ENCODE measurements at regions not wholly inside any gene's neighbourhood (a gene's known extent, or its start where the extent isn't known, plus 50 kb on each side); places are given as distances from the start of the nearest gene placed in this dataset.

DNA sequence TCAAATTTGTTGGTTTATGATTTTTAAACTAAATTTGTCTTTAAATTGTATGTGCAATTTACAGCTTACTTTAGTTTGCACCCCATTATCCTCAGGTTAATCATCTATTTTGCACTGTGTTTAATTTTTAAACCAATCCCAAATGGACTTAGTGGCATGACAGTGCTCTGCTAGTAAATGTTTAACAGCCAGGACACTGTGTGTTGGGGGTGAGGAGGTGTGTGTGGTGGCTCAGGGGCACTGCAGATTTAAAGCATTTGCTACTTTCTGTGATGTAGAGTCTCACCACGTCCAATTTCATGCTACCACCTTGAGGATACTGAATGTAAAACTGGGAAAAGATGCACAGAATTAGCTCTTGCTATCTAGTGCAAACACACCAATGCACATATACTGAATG lies 225.7 kb downstream of the HAO1 start:
- TF ChIP-seq EZH2 (optimal IDR thresholded peaks at IDR 0.05; ENCODE audit: low read depth, low read length), result no peak
- TF ChIP-seq EZH2phosphoT487 (IDR thresholded peaks at IDR 0.05; ENCODE audit: low read length), result no peak
- TF ChIP-seq, protein P1, sequence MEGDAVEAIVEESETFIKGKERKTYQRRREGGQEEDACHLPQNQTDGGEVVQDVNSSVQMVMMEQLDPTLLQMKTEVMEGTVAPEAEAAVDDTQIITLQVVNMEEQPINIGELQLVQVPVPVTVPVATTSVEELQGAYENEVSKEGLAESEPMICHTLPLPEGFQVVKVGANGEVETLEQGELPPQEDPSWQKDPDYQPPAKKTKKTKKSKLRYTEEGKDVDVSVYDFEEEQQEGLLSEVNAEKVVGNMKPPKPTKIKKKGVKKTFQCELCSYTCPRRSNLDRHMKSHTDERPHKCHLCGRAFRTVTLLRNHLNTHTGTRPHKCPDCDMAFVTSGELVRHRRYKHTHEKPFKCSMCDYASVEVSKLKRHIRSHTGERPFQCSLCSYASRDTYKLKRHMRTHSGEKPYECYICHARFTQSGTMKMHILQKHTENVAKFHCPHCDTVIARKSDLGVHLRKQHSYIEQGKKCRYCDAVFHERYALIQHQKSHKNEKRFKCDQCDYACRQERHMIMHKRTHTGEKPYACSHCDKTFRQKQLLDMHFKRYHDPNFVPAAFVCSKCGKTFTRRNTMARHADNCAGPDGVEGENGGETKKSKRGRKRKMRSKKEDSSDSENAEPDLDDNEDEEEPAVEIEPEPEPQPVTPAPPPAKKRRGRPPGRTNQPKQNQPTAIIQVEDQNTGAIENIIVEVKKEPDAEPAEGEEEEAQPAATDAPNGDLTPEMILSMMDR (IDR thresholded peaks at IDR 0.05; ENCODE audit: low read length), result no peak
- no peak for DNase-seq
- H3K79me2 ChIP-seq (ENCODE audit: low read length), result no peaks in the 10 kb centered on the region
- no peak overlapping the region for H3K4me2 ChIP-seq (ENCODE audit: low read depth, low read length)
- no peaks in the 10 kb centered on the region for H3F3A ChIP-seq (ENCODE audit: insufficient read depth, low read length)
- no peaks in the 10 kb centered on the region for H3K9me3 ChIP-seq (replicated peaks; ENCODE audit: insufficient read depth, low read length)
- H3K9me2 ChIP-seq (replicated peaks; ENCODE audit: insufficient read depth, low read length), result no peaks in the 10 kb centered on the region
- no peaks in the 10 kb centered on the region for H3K36me3 ChIP-seq (replicated peaks; ENCODE audit: insufficient read depth, low read length)
- H3K27me3 ChIP-seq (replicated peaks; ENCODE audit: insufficient read depth, low read length), result no peaks in the 10 kb centered on the region
- no peak overlapping the region for H3K4me3 ChIP-seq (ENCODE audit: low read length)
- no peak overlapping the region for H3K27ac ChIP-seq (ENCODE audit: low read length)
- no peak overlapping the region for H2AFZ ChIP-seq (ENCODE audit: low read length)
- peaks cover 7% of the 10 kb centered on the region for H3K4me1 ChIP-seq (ENCODE audit: low read length)
- H3K9ac ChIP-seq (ENCODE audit: low read length), result no peak overlapping the region
- no peaks in the 10 kb centered on the region for H4K20me1 ChIP-seq (ENCODE audit: insufficient read depth, low read length)

DNA sequence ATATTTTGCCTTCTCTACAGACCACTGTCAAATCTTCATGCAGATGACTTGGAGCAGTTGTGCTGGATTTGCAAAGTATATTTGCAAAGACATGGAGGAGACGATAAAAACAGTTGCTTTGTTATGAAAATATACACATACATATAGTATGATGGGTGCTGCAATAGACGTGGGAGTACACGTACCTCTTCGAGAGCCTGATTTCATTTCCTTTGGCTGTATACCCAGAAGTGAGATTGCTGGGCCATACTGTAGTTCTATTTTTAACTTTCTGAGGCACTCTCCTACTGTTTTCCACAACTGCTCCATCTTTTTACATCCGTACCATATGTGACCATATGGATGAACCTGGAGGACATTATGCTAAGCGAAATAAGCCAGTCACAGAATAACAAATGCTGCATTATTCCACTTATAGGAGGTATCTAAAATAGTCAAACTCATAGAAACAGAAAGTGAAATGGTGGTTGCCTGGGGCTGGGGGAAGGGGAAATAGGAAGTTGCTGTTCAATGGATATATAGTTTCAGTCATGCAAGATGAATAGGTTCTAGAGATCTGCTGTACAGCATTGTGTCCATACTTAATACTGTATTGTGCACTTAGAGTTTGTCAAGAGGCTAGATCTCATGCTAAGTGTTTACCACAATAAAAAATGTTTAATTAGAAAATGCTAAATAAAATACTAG lies 223.8 kb downstream of the HAO1 start:
- H3K27me3 ChIP-seq (replicated peaks; ENCODE audit: insufficient read depth, low read length), result no peaks in the 10 kb centered on the region
- no peak overlapping the region for H2AFZ ChIP-seq (ENCODE audit: low read length)
- no peaks in the 10 kb centered on the region for H3K79me2 ChIP-seq (ENCODE audit: low read length)
- no peaks in the 10 kb centered on the region for H3K9me2 ChIP-seq (replicated peaks; ENCODE audit: insufficient read depth, low read length)
- H3F3A ChIP-seq (ENCODE audit: insufficient read depth, low read length), result no peaks in the 10 kb centered on the region
- DNase-seq, result peak; percentile 57
- no peak overlapping the region for H3K9ac ChIP-seq (ENCODE audit: low read length)
- no peaks in the 10 kb centered on the region for H3K36me3 ChIP-seq (replicated peaks; ENCODE audit: insufficient read depth, low read length)
- H3K4me2 ChIP-seq (ENCODE audit: low read depth, low read length), result peak overlapping the region; percentile 38; the same call in 1 of the 2 replicates
- no peaks in the 10 kb centered on the region for H3K9me3 ChIP-seq (replicated peaks; ENCODE audit: insufficient read depth, low read length)
- no peaks in the 10 kb centered on the region for H4K20me1 ChIP-seq (ENCODE audit: insufficient read depth, low read length)
- no peak overlapping the region for H3K4me3 ChIP-seq (ENCODE audit: low read length)
- H3K27ac ChIP-seq (ENCODE audit: low read length), result no peak overlapping the region
- no peak for TF ChIP-seq EZH2 (optimal IDR thresholded peaks at IDR 0.05; ENCODE audit: low read depth, low read length)
- TF ChIP-seq, protein P1 (IDR thresholded peaks at IDR 0.05; ENCODE audit: low read length), result no peak
- TF ChIP-seq EZH2phosphoT487 (IDR thresholded peaks at IDR 0.05; ENCODE audit: low read length), result no peak
- H3K4me1 ChIP-seq (ENCODE audit: low read length), result peaks cover 7% of the 10 kb centered on the region

DNA sequence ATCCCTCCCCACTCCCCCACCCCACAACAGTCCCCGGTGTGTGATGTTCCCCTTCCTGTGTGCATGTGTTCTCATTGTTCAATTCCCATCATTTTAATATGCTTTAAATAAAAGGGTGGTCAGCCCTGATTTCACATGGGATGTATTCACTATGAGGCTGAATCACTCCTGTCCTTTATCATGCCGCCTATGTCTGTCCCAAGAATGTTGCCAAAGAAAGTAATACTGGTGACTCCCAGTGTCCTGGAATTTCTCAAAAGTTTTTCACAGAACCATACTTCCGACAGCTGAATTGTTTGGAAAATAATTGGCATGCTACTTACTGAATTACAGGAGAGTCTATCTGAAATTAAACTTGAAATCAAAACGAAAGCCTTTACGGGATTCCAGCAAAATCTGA lies 217.7 kb downstream of the HAO1 start:
- Histone ChIP-seq H3K27me3 (replicated peaks; ENCODE audit: insufficient read depth, low read length) (no peaks in the 10 kb centered on the region), H3K4me3 (ENCODE audit: low read length) (no peak overlapping the region), H3K9me3 (replicated peaks; ENCODE audit: insufficient read depth, low read length) (no peaks in the 10 kb centered on the region), H3K79me2 (ENCODE audit: low read length) (no peaks in the 10 kb centered on the region), H3K4me1 (ENCODE audit: low read length) (no peaks in the 10 kb centered on the region), H3K27ac (ENCODE audit: low read length) (no peak overlapping the region), H2AFZ (ENCODE audit: low read length) (no peak overlapping the region), H3K9ac (ENCODE audit: low read length) (no peak overlapping the region), H3F3A (ENCODE audit: insufficient read depth, low read length) (no peaks in the 10 kb centered on the region), H3K9me2 (replicated peaks; ENCODE audit: insufficient read depth, low read length) (no peaks in the 10 kb centered on the region), H3K36me3 (replicated peaks; ENCODE audit: insufficient read depth, low read length) (no peaks in the 10 kb centered on the region), H3K4me2 (ENCODE audit: low read depth, low read length) (no peak overlapping the region), H4K20me1 (ENCODE audit: insufficient read depth, low read length) (no peaks in the 10 kb centered on the region)
- DNase-seq, result no peak
- TF ChIP-seq, protein P1 (IDR thresholded peaks at IDR 0.05; ENCODE audit: low read length), result no peak
- no peak for TF ChIP-seq EZH2phosphoT487 (IDR thresholded peaks at IDR 0.05; ENCODE audit: low read length)
- TF ChIP-seq EZH2 (optimal IDR thresholded peaks at IDR 0.05; ENCODE audit: low read depth, low read length), result no peak
